Hematopoietic multipotent progenitor cell treated with erythropoietin and hydrocortisone succinate and interleukin-3 and kit ligand, for 8 days (in vitro differentiated cells): ENCODE measurements at regions not wholly inside any gene's neighbourhood (a gene's known extent, or its start where the extent isn't known, plus 50 kb on each side); places are given as distances from the start of the nearest gene placed in this dataset.
"Not testable (repeated sequence)": the region's sequence is repeated elsewhere in the genome, so short reads cannot be mapped to it uniquely, and the experiment has no call there.

Source experiments
- DNase-seq: peaks from one replicate; pipeline ENCODE4 v3.0.0-alpha.2; 2015

DNA sequence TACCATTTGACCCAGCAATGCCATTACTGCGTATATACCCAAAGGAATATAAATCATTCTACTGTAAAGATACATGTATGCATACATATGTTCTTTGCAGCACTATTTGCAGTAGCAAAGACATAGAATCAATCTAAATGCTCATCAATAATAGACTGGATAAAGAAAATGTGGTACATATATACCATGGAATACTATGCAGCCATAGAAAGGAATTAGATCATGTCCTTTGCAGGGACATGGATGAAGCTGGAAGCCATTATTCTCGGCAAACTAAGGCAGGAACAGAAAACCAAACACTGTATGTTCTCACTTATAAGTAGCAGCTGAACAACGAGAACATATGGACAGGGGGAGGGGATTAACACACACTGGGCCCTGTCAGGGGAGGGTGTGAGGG, 54.8 kb upstream of the ZNF30 start:
- not testable (repeated sequence) for DNase-seq

DNA sequence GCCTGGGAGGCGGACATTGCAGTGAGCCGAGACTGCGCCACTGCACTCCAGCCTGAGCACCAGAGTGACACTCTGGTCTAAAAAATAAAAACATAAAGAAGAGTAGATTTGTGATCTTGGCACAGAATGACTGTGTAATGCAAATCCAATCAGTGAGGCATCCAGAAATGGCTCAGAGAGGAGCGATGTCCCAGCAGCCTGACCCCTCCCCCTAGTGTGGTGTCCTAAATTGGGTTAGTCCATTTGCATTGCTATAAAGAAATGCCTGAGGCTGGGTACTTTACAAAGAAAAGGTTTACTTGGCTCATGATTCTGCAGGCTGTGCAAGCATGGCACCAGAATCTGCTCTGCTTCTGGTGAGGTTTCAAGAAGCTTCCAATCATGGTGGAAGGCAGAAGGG, 59.1 kb upstream of the ZNF30 start:
- DNase-seq: no peak

DNA sequence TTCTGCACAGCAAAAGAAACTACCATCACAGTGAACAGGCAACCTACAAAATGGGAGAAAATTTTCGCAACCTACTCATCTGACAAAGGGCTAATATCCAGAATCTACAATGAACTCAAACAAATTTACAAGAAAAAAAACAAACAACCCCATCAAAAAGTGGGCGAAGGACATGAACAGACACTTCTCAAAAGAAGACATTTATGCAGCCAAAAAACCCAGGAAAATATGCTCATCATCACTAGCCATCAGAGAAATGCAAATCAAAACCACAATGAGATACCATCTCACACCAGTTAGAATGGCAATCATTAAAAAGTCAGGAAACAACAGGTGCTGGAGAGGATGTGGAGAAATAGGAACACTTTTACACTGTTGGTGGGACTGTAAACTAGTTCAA, 61.5 kb upstream of the ZNF30 start:
- not testable (repeated sequence) for DNase-seq

DNA sequence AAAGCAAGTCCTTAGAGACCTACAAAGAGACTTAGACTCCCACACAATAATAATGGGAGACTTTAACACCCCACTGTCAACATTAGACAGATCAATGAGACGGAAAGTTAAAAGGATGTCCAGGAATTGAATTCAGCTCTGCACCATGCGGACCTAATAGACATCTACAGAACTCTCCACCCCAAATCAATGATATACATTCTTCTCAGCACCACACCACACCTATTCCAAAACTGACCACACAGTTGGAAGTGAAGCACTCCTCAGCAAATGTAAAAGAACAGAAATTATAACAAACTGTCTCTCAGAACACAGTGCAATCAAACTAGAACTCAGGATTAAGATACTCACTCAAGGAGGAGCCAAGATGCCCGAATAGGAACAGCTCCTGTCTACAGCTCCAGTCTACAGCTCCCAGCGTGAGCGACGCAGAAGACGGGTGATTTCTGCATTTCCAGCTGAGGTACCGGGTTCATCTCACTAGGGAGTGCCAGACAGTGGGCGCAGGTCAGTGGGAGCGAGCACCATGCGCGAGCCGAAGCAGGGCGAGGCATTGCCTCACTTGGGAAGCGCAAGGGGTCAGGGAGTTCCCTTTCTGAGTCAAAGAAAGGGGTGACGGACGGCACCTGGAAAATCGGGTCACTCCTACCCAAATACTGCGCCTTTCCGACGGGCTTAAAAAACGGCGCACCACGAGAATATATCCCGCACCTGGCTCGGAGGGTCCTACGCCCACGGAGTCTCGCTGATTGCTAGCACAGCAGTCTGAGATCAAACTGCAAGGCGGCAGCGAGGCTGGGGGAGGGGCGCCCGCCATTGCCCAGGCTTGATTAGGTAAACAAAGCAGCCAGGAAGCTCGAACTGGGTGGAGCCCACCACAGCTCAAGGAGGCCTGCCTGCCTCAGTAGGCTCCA, 66.6 kb upstream of the ZNF30 start:
- not testable (repeated sequence) for DNase-seq

DNA sequence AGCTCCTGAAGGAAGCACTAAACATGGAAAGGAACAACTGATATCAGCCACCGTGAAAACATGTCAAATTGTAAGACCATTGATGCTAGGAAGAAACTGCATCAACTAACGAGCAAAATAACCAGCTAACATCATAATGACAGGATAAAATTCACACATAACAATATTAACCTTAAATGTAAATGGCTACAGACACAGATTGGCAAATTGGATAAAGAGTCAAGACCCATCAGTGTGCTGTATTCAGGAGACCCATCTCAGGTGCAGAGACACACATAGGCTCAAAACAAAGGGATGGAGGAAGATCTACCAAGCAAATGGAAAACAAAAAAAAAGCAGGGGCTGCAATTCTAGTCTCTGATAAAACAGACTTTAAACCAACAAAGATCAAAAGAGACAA, 67.4 kb upstream of the ZNF30 start:
- not testable (repeated sequence) for DNase-seq

DNA sequence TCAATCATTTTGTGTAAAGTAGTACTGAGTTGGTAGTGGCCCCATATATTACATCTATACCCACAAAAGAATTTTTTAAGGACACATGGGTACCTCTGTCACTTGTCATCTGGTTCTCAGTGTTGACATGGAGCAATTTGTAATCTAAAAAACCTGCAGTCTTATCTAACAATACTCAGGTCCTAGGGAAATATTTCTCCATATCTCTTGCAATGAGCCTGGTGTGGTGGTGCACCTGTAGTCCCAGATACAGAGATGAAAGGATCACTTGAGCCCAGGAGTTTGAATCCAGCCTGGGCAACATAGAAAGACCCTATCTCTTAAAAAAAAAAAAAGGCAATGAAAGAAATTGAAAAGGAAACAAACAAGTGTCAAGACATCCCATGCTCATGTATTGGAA, 70.7 kb upstream of the ZNF30 start:
- no peak for DNase-seq

DNA sequence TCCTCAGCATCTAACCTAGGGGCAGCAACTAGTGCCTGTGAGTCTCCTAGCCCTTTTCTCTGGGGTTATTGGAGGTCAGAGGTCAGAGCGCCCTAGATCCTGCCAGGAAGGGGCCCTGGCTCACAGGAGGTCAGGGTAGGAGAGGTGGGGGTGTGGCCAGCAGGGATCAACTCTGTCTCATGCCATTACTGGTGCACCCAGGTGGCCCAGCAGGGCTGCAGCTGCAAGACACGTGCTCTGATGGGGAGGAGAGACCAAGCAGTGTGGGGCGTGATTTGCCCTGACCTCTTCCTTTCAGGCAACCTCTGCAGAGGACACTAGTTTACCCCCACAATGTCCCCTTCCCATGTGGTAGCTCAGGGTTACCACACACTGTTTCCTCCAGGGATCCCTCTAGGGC, 73.3 kb upstream of the ZNF30 start:
- DNase-seq: no peak

DNA sequence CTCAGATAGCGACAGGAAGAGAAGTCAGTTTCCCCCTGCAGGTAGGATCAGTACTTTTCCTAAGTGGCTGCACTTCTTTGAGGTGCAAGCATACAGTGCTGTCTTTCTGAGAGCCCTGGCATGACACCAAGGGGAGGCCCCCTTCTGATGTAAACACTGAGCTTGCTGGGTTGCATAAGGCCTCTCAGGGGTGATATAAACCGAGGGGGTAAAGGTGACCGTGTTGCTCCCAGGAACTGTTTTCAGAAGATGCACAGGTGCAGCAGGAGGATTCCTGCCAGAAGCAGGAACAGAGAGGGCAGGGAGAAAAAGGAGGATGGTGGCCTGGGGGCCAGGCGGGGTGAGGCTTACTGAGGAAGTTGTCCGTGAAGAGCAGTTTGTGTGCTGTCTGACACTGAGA, 74.0 kb upstream of the ZNF30 start:
- no peak for DNase-seq

DNA sequence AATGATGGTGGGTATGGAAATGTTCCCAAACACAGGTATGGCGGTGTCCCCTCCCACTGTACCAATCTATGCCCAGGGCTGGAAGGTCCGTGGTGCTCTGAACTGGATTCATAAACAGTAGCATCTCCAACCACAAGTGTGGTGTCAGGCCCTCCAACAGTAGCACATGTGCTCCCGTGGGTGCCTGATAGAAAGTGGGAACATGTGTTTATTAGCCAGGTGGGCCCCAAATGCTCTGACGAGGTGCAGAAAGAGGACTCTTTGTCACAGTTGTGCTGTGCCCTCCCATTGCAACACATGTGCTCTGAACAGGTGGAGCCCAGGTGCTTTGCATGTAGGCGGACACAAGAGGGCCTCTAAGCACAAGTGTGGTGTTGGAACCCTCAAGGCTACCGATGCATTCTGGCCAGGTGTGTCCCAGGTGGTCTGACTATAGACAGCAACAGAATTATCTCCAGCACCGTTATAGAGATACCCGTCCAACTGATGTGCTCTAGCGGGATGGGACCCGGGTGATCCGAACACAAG, 75.4 kb upstream of the ZNF30 start:
- DNase-seq: no peak

DNA sequence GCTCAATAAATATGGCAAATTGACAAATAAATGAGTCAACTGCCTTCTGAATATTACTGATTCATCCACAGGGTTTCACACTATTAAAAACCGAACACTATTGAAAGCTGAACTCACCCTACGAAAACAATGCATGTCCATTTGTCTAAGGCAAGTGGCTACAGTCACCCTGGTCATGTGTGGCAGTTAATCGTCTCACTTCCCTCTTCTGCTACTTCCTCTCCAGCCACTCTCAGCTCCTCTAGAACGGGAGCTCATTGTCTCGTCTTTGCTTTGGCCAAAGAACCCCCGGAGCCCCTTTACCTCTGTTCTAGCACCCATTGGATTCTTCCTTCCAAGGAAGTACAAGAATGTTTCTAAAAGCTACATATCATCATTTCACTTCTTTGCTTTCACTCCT, 74.4 kb upstream of the ZNF599 start:
- DNase-seq: no peak

DNA sequence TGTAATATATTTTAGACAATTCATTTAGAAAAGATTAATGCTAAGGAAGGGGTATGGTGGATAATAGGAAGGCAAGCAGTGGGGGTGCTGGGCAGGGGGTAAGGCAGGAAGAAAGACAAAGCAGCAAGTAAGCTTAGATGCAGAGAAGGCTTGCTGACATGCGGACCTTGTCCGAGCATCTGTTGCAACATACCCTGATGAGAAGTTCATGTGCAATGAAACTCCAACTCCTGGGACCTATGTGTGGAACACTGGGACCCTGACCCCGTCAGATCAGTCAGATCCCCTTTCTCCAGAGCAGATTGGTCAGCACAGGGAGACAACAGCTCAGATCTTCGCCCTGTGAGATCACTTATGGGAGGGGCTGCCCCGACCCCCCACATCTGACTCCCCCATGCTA, 71.3 kb upstream of the ZNF599 start:
- DNase-seq: no peak

DNA sequence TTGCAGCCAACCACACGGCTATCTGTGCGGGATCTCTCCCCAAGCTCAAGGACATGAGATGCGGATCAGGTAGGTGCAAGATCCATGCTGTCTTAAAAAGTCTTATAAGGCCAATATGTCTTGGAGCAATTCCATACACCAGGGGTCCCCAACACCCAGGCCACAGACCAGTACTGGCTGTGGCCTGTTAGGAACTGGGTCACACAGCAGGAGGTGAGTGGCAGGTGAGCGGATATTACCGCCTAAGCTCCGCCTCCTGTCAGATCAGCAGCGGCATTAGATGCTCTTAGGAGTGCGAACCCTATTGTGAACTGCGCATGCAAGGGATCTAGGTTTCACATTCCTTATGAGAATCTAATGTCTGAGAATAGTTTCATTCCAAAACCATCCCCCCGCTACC, 68.8 kb upstream of the ZNF599 start:
- no peak for DNase-seq

DNA sequence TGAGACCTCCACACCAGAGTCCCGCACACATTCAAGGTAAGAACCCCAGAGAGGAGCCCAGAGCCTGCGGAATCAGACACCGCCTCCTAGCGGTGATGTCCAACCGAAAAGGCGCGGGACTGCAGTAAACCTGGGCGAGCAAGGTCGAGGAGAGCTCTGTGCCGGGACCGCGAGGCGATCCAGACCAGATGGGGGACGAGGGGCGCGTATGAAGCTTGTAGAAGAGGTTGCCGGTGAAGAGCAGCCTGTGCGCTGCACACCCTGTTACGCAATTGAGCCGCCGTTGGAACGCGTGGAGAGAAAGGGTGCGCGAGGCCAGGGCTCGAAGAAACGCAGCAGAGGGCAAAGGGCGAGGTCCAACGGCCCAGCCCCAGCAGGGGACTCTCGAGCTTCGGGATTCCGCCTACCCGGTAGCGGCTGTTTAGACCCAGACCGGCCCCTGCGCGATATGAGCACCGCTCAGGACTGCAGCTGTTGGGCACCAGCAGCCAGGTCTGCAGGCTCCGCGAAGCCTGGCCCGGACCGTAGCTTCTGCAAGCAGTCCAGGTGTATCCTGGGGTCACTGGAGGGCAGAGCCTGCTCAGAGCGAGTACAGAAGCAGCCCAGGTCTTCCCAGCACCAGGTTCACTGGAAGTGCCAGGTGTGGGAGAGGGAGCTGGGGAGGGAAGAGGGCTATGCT, 65.9 kb upstream of the ZNF599 start:
- peak; percentile 13 for DNase-seq

DNA sequence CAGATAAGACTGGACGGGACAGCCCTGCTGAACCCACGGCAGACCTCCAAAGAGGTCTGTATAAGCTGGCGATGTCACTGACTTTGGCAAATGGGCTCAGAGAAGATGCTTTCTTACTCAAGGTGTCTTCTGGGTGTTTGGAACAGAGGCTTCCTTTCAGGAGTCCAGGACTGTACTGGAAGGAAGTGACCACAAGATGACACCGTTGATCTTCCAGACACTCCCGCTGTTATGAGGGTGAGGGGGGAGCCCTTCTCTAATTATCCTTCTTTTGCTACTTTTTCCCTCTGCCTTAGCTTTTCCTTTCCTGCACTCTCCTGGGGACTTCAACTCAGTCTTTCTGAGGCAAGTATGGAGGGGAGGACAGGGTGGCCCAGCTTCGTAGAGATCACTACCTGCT, 65.2 kb upstream of the ZNF599 start:
- DNase-seq: peak; percentile 14

DNA sequence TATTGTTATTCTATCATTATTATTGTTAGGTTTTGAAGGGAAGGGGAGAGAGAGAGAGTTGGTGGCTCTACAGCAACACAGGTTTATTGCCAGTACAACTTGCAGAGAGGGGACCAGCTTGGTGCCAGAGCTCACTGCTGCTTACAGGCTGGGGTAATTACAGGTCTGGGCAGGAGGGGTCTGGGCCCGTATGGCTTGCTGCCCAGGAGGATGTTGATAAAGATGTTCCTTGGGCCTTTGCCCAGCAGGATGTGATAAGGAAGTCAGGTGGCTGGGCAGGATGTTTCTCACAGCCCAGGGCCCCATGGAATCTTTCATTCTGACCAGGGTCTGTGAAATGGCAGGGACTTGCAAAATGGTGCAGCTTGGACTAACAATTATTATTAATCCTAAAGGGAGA, 64.2 kb upstream of the ZNF599 start:
- DNase-seq: peak; percentile 64

DNA sequence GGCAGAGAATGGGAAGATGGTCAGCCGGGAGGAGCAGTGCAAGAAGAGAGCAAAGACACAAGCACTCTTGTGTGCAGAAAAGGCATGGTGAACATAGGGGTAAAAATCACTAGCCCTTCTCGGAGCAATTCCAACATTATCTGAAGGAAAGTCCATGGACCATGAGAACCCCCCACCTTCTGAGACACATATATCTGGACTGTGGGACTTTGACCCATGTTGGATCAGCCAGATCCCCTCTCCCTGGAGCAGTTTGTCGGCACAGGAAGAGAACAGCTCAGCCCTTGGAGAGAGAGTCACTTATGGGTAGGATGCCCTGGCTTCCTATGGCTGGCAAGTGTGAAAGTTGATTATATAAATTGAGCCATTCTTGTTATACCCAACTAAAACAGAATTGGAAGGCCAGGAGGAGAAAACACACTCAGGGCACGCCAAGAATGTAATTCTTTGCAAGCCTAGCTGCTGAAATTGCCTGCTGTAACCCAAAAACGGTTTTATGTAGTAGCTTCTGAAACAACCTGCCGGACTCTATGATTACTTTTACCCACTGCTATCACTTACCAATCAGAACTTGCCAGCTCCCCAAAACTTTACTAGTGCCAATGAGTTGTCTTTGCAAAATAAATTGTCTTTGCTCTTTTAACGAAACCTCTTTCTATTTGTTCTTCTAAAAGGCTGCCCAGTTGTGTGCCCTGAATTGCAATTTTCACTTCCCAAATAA, 62.8 kb upstream of the ZNF599 start:
- DNase-seq: no peak

DNA sequence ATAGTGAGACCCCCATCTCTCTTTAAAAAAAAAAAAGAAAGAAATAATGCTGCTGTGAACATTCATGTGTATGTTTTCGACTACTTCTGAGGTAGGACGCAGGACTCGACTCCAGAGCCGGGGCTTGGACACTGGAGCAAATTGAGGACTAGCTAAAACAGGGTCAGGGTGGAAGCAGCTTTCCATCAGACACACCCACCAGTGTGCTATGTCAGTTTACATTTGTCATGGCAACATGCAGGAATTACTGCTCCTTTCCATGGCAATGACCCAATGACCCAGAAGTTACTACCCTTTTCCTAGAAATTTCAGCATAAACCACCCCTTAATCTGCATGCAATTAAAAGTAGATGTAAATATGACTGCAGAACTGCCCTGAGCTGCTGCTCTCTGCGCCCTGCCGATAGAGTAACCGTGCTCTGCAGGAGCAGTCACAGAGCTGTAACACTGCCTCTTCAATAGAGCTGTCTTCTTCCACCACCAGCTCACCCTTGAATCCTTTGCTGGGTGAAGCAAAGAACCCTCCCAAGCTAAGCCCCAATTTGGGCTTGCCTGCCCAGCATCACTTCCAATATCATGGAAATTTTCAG, 61.6 kb upstream of the ZNF599 start:
- no peak for DNase-seq

DNA sequence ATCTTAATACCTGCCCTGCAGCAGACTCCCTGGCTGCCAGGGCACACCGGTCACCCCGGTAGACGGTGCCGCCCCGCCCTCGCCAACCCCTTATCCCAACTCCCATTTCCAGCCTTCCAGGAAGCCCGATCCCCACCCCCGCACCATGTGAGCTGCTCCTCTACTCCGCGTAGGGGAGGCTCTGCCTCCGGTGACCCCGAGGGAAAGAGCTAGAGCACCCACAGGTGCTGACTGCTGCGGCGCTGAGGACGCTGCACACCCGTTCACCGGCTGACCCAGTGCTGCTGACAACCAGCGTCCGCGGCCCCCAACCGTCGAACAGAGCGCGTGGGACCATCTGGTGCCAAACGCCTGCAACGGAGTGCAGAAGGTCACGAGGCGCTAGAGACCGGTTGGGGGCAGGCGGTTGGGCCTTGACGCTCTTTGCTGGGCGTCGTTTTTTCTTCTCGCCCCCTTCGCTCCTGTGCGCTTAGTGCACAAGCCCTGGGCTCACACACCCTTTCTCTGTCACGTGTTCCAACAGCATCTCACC, 59.6 kb upstream of the ZNF599 start:
- DNase-seq: no peak

DNA sequence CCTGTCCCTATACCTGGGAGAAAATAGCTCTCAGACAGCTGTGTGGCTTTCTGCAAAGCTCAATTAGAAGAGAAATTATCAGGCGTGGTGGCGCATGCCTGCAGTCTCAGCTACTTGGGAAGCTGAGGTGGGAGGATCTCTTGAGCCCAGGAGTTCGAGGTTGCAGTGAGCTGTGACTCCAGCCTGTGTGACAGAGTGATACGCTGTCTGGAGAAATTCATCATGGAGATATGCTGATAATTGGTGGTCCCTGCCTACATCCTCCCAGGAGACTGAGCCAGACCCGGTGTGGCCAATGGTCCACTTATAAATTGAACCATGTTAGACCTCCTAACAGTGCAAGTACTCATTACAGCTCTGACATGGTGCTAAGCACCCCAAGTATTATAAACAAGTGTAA, 58.7 kb upstream of the ZNF599 start:
- DNase-seq: no peak

DNA sequence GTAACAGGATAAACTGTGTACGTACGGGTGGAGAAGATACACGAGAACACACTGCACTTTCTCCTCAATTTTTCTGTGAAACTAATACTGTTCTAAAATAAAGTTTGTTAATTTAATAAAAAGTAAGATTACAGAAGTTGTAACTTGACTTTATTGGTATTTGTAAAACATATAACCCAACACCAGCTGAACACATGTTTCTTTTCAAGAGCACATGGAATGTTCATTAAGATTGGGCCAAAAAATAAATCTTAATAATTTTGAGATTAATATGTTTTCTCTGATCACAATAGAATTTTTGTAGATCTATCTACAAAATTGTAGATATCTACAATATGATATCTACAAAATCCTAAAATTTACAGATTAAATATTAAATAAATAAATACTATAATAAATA, 55.1 kb upstream of the ZNF599 start:
- DNase-seq: no peak

DNA sequence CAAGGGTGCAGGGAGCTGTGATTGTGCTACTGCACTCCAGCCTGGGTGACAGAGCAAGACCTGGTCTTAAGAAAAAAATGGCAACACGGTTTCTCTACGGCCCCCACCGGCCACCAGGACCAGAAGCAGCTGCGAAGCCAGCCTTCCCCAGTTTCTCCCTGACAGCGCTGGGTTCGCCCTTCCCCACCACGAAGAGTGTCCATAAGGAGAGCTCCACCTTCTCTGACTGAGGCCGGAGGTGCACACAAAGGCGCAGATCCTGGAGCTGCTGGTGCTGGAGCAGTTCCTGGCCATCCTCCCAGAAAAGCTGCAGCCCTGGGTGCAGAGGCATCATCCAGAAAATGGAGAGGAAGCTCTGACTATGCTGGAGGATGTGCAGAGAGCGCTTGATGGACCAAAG, 52.2 kb upstream of the ZNF599 start:
- no peak for DNase-seq

DNA sequence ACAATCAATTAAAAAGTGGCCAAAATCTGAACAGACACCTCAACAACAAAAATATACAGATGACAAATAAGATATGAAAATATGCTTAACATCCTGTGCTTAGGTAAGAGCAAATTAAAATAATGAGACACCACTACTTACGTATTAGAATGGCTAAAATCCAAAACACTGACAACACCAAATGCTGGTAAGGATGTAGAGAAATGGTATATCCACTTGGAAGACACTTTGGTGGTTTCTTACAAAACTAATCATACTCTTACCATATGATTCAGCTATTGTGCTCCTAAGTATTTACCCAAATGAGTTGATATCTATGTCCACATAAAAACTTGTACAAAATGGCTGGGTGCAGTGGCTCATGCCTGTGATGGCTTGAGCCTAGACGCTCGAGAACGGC, 51.7 kb upstream of the ZNF599 start:
- no peak for DNase-seq
